ENCODE measurements at regions not wholly inside any gene's neighbourhood (a gene's known extent, or its start where the extent isn't known, plus 50 kb on each side); places are given as distances from the start of the nearest gene placed in this dataset.

DNA sequence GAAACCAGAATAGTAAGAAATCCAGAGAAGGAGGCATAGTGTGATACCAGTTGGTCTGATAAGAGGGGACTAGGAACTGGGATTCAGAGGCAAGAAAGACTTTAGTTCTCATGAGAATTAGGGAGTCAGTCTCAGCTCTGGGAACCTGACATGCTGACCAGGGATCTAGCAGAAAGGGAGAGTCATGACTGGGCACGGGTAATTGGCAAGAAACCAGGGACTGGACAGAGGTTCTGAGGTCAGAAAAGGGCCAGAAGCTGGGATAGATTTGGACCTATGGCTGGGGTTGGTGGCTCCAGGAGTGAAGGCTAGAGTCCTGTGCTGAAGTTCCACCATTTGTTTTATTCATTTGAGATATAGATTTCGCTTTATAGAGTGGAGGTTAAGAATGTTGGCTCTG lies 110.2 kb upstream of the C1GALT1C1 start:
- TF ChIP-seq, protein P1, sequence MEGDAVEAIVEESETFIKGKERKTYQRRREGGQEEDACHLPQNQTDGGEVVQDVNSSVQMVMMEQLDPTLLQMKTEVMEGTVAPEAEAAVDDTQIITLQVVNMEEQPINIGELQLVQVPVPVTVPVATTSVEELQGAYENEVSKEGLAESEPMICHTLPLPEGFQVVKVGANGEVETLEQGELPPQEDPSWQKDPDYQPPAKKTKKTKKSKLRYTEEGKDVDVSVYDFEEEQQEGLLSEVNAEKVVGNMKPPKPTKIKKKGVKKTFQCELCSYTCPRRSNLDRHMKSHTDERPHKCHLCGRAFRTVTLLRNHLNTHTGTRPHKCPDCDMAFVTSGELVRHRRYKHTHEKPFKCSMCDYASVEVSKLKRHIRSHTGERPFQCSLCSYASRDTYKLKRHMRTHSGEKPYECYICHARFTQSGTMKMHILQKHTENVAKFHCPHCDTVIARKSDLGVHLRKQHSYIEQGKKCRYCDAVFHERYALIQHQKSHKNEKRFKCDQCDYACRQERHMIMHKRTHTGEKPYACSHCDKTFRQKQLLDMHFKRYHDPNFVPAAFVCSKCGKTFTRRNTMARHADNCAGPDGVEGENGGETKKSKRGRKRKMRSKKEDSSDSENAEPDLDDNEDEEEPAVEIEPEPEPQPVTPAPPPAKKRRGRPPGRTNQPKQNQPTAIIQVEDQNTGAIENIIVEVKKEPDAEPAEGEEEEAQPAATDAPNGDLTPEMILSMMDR (IDR thresholded peaks at IDR 0.05; ENCODE audit: low read length), result no peak
- no peak for TF ChIP-seq EZH2 (IDR thresholded peaks at IDR 0.05; ENCODE audit: borderline replicate concordance, low read length)
